Esophagus squamous epithelium (tissue), 5 donors: ENCODE measurements at regions not wholly inside any gene's neighbourhood (a gene's known extent, or its start where the extent isn't known, plus 50 kb on each side); places are given as distances from the start of the nearest gene placed in this dataset.
"Not testable (repeated sequence)": the region's sequence is repeated elsewhere in the genome, so short reads cannot be mapped to it uniquely, and the experiment has no call there.

Experiments
- DNase-seq: peaks from one replicate; lab custom pipeline; 2025; lab: John Stamatoyannopoulos, UW
- H3K27ac ChIP-seq, 4 donors: fragments of 200-600 bp; sonication (generic); one replicate each; pipeline ENCODE4 v1.5.1; 2016 to 2019; ENCODE audit warnings: mild to moderate bottlenecking in 1 of 4
- H3K27me3 ChIP-seq, 4 donors: fragments of 200-600 bp; sonication (generic); 1 replicate in 3 of 4; 2 replicates in 1 of 4; pipeline versions ENCODE4 v1.5.1 to v1.6.0; 2017 to 2021; ENCODE audit warnings: antibody characterized with exemption in 1 of 4
- H3K36me3 ChIP-seq, 3 donors: fragments of 200-600 bp; sonication (generic); one replicate each; pipeline ENCODE4 v1.5.1; 2016 to 2019
- H3K4me1 ChIP-seq, 3 donors: fragments of 200-600 bp; sonication (generic); one replicate each; pipeline ENCODE4 v1.5.1; 2017 to 2019
- H3K4me3 ChIP-seq, 4 donors: fragments of 200-600 bp; sonication (generic); 1 replicate in 3 of 4; 2 replicates in 1 of 4; pipeline ENCODE4 v1.5.1; 2016 to 2019; ENCODE audit warnings: mild to moderate bottlenecking in 2 of 4, moderate library complexity in 1 of 4
- H3K9me3 ChIP-seq, 3 donors: fragments of 200-600 bp; sonication (generic); one replicate each; pipeline ENCODE4 v1.5.1; 2016 to 2019
- CTCF ChIP-seq, 6 experiments: fragments of 450-650 bp in 4 of 6; fragments of 200-600 bp in 2 of 6; sonication (generic) in 2 of 6; IDR thresholded peaks; one replicate each; pipeline ENCODE4 v1.5.1; 2016 to 2019; ENCODE audit warnings: antibody characterized with exemption in 6 of 6, mild to moderate bottlenecking in 4 of 6, moderate library complexity in 4 of 6
- POLR2A ChIP-seq, 4 donors: fragments of 450-650 bp; IDR thresholded peaks; one replicate each; pipeline ENCODE4 v1.6.1; 2017; ENCODE audit warnings: antibody characterized with exemption in 4 of 4, mild to moderate bottlenecking in 4 of 4, moderate library complexity in 3 of 4
- WGBS, 2 donors: methylation state at CpG; one replicate each; pipeline ENCODE4 v1.1.5; 2018; 5-methylcytosine and 5-hydroxymethylcytosine counted together
- intact Hi-C: fragments of 100-400 bp; cut with DNase I; formaldehyde crosslinking; loops from one replicate; pipeline ENCODE4 v1.15.0; 2022
- donor health status: DM: yes; HTN: yes; CAD: no.

- H3K4me3 ChIP-seq, result no peak overlapping the region
- intact Hi-C loops, result no loop called here
- WGBS, 2 donors, result 73 to 100% methylated on average over 1 to 3 of the region's 3 CpGs
- no peak for DNase-seq
- H3K27me3 ChIP-seq, result no peaks in the 10 kb centered on the region
- no peak for TF ChIP-seq POLR2A (IDR thresholded peaks at IDR 0.05)
- no peak for TF ChIP-seq CTCF (IDR thresholded peaks at IDR 0.05)
- H3K9me3 ChIP-seq, result no peaks in the 10 kb centered on the region
- H3K27ac ChIP-seq, result no peak overlapping the region
- no peaks in the 10 kb centered on the region for H3K4me1 ChIP-seq
- no peaks in the 10 kb centered on the region for H3K36me3 ChIP-seq
Measured at GRCh38 chrX:40897718-40898270, 162.5 kb upstream of the MED14 start.

GRCh38 chrX:40904739-40905138, 169.4 kb upstream of the MED14 start:
- H3K4me3 ChIP-seq, DNase-seq: not testable (repeated sequence)

GRCh38 chrX:40908026-40908425, 172.7 kb upstream of the MED14 start:
- DNase-seq, result no peak
- H3K36me3 ChIP-seq, result no peaks in the 10 kb centered on the region
- H3K4me1 ChIP-seq, result no peaks in the 10 kb centered on the region
- WGBS, 2 donors, result 83 to 87% methylated on average over 6 to 7 of the region's 7 CpGs
- H3K4me3 ChIP-seq, result no peak overlapping the region
- no peak overlapping the region for H3K27ac ChIP-seq
- no peaks in the 10 kb centered on the region for H3K9me3 ChIP-seq
- H3K27me3 ChIP-seq, result no peaks in the 10 kb centered on the region
- TF ChIP-seq POLR2A (IDR thresholded peaks at IDR 0.05) (no peak), CTCF (IDR thresholded peaks at IDR 0.05) (no peak)
- intact Hi-C loops, result no loop called here

More at GRCh38 chrX:40904739-40905138, 169.4 kb upstream of the MED14 start:
- H3K9me3 ChIP-seq, H3K4me1 ChIP-seq, intact Hi-C loops, H3K36me3 ChIP-seq, H3K27me3 ChIP-seq, H3K27ac ChIP-seq: not testable (repeated sequence)

- H3K4me3 ChIP-seq, result no peak overlapping the region
- DNase-seq, result no peak
- no peaks in the 10 kb centered on the region for H3K4me1 ChIP-seq
- H3K9me3 ChIP-seq, result no peaks in the 10 kb centered on the region
- H3K27ac ChIP-seq, result no peak overlapping the region
- intact Hi-C loops, result no loop called here
- no peak for TF ChIP-seq POLR2A (IDR thresholded peaks at IDR 0.05)
- no peak for TF ChIP-seq CTCF (IDR thresholded peaks at IDR 0.05)
- H3K27me3 ChIP-seq, result no peaks in the 10 kb centered on the region
- H3K36me3 ChIP-seq, result no peaks in the 10 kb centered on the region
Measured at GRCh38 chrX:40908857-40909475, 173.6 kb upstream of the MED14 start.

GRCh38 chrX:40912166-40912565, 173.1 kb upstream of the USP9X start:
- intact Hi-C loops, result no loop called here
- no peak for DNase-seq
- H3K27me3 ChIP-seq, result no peaks in the 10 kb centered on the region
- H3K27ac ChIP-seq, result no peak overlapping the region
- no peaks in the 10 kb centered on the region for H3K4me1 ChIP-seq
- WGBS, 2 donors, result 77 to 80% methylated on average over 1 to 4 of the region's 4 CpGs
- no peak overlapping the region for H3K4me3 ChIP-seq
- H3K36me3 ChIP-seq, result no peaks in the 10 kb centered on the region
- TF ChIP-seq CTCF (IDR thresholded peaks at IDR 0.05), result no peak
- TF ChIP-seq POLR2A (IDR thresholded peaks at IDR 0.05), result no peak
- H3K9me3 ChIP-seq, result no peaks in the 10 kb centered on the region

- Histone ChIP-seq H3K4me1 (no peaks in the 10 kb centered on the region), H3K4me3 (no peak overlapping the region), H3K9me3 (no peaks in the 10 kb centered on the region), H3K27me3 (no peaks in the 10 kb centered on the region), H3K27ac (no peak overlapping the region), H3K36me3 (no peaks in the 10 kb centered on the region)
- no peak for DNase-seq
- intact Hi-C loops, result no loop called here
- no peak for TF ChIP-seq POLR2A (IDR thresholded peaks at IDR 0.05)
- TF ChIP-seq CTCF (IDR thresholded peaks at IDR 0.05), result no peak
- 18 to 68% methylated on average over 1 to 2 of the region's 4 CpGs for WGBS, 2 donors
Measured at GRCh38 chrX:40912576-40912975, 172.7 kb upstream of the USP9X start.
